GM12878 (cell line): ENCODE measurements at regions not wholly inside any gene's neighbourhood (a gene's known extent, or its start where the extent isn't known, plus 50 kb on each side); places are given as distances from the start of the nearest gene placed in this dataset.

Source experiments
- BCLAF1 ChIP-seq: fragments of 450-650 bp; IDR thresholded peaks from 2 replicates; pipeline ENCODE4 v1.6.1; 2017; ENCODE audit warnings: antibody characterized with exemption, mild to moderate bottlenecking, moderate library complexity
- CEBPB ChIP-seq, 2 experiments: fragments of 150-350 bp in 1 of 2; IDR thresholded peaks; 2 replicates each; pipeline ENCODE4 v1.6.1; 2012 to 2014; ENCODE audit warnings: low read depth in 2 of 2, low read length in 2 of 2, borderline replicate concordance in 1 of 2, inconsistent platforms in 1 of 2
- CTCF ChIP-seq, 3 experiments: IDR thresholded peaks in 2 of 3; conservative IDR thresholded peaks in 1 of 3; 2 replicates each; pipeline ENCODE4 v1.5.1; 2011; ENCODE audit warnings: low read depth in 3 of 3, low read length in 3 of 3, mild to moderate bottlenecking in 3 of 3, control low read depth in 2 of 3, moderate library complexity in 2 of 3, inconsistent platforms in 1 of 3, mixed read lengths in 1 of 3; ENCODE audit not compliant: control insufficient read depth in 2 of 3, insufficient read depth in 1 of 3; ENCODE audit errors: extremely low read depth in 1 of 3
- IRF5 ChIP-seq: fragments of 450-650 bp; IDR thresholded peaks from 2 replicates; pipeline ENCODE4 v1.6.1; 2017; ENCODE audit warnings: borderline replicate concordance
- MTA2 ChIP-seq: fragments of 450-650 bp; IDR thresholded peaks from 2 replicates; pipeline ENCODE4 v1.6.1; 2016; ENCODE audit warnings: low read depth, mild to moderate bottlenecking, moderate library complexity
- NBN ChIP-seq: fragments of 450-650 bp; IDR thresholded peaks from 2 replicates; pipeline ENCODE4 v1.6.1; 2016
- NR2C2 ChIP-seq: IDR thresholded peaks from 2 replicates; pipeline ENCODE4 v1.6.1; 2011; ENCODE audit warnings: borderline replicate concordance, low read depth; ENCODE audit not compliant: control insufficient read depth, insufficient read length
- POLR2A ChIP-seq: IDR thresholded peaks from 2 replicates; pipeline ENCODE4 v1.6.1; 2011; ENCODE audit warnings: low read depth, mild to moderate bottlenecking, low read length
- REST ChIP-seq: IDR thresholded peaks from 2 replicates; pipeline ENCODE4 v1.6.1; 2012; ENCODE audit warnings: mild to moderate bottlenecking, low read depth, low read length
- SP1 ChIP-seq: IDR thresholded peaks from one replicate; pipeline ENCODE4 v1.6.1; 2011; ENCODE audit warnings: low read depth, low read length
- USF2 ChIP-seq: IDR thresholded peaks from 2 replicates; pipeline ENCODE4 v1.6.1; 2011; ENCODE audit warnings: low read depth, low read length, improper control_type of control experiment, borderline replicate concordance
- ZBTB40 ChIP-seq: fragments of 450-650 bp; IDR thresholded peaks from 2 replicates; pipeline ENCODE4 v1.6.1; 2016; ENCODE audit warnings: mild to moderate bottlenecking, moderate library complexity, borderline replicate concordance

GRCh38 chr7:1348096-1348822 is 111.0 kb downstream of the MICALL2 start:
- TF ChIP-seq IRF5 = no peak
- no peak for TF ChIP-seq REST
- TF ChIP-seq SP1 = no peak
- TF ChIP-seq CTCF (IDR thresholded peaks at IDR 0.05 in 2 of 3, conservative IDR thresholded peaks at IDR 0.05 in 1 of 3; ENCODE audit: control insufficient read depth in 2 of 3, extremely low read depth in 1 of 3, insufficient read depth in 1 of 3, low read depth in 3 of 3, low read length in 3 of 3) = no peak
- TF ChIP-seq NR2C2 = no peak
- no peak for TF ChIP-seq NBN
- no peak for TF ChIP-seq USF2
- no peak for TF ChIP-seq MTA2
- TF ChIP-seq POLR2A = no peak
- TF ChIP-seq BCLAF1 = no peak
- TF ChIP-seq CEBPB (IDR thresholded peaks at IDR 0.05; ENCODE audit: borderline replicate concordance in 1 of 2, low read depth in 2 of 2, low read length in 2 of 2) = no peak
- no peak for TF ChIP-seq ZBTB40
